Heart left ventricle (tissue), 13 donors: ENCODE measurements at regions not wholly inside any gene's neighbourhood (a gene's known extent, or its start where the extent isn't known, plus 50 kb on each side); places are given as distances from the start of the nearest gene placed in this dataset.

ENCODE experiments used
- CTCF ChIP-seq, 12 donors: fragments of 200-600 bp; sonication (generic) in 4 of 12; IDR thresholded peaks; one replicate each; pipeline versions ENCODE4 v1.5.0 to v1.8.0; 2018 to 2022; ENCODE audit warnings: antibody characterized with exemption in 12 of 12, mild to moderate bottlenecking in 5 of 12
- POLR2A ChIP-seq, 2 donors: fragments of 450-650 bp; IDR thresholded peaks; one replicate each; pipeline ENCODE4 v1.6.1; 2017; ENCODE audit warnings: antibody characterized with exemption in 2 of 2, mild to moderate bottlenecking in 2 of 2, moderate library complexity in 2 of 2
- donor health status: ischemic (EF 13 %, LVEDD 7.1; RV severe dilation, severe dysfunction).
- donor health status: DM: no; HTN: yes; CAD: no.
- donor health status: DM: no; HTN: no; CAD: no.
- donor health status: ischemic (EF 25% LVEDD 6.9; RV normal size, moderate dysfunction).
- donor health status: ischemic (EF 25% LVEDD 5.7; RV mildly dilated, moderate dysfunction).
- donor health status: ischemic (EF 35%, LVEDD 5.7; RV mildly dilated, moderate dysfunction).
- donor health status: nonischemic (EF 11% LVEDD 7.7; RV severe dilation, severe dysfunction).
- donor health status: DM: yes; HTN: yes; CAD: no.
- donor health status: PGD.
- donor health status: ischemic (EF 29% LVEDD 5.4; RV normal size, mild dysfunction).
- donor health status: nonischemic (EF 23%, LVEDD 6.1; RV moderate dilation, normal function).

- no peak for TF ChIP-seq CTCF (IDR thresholded peaks at IDR 0.05)
- no peak for TF ChIP-seq POLR2A (IDR thresholded peaks at IDR 0.05)
Measured at GRCh38 chr4:17094876-17095210, 196.4 kb upstream of the LDB2 start.
